Ovary (tissue), 1 donor: ENCODE measurements at regions not wholly inside any gene's neighbourhood (a gene's known extent, or its start where the extent isn't known, plus 50 kb on each side); places are given as distances from the start of the nearest gene placed in this dataset.

Source experiments
- EP300 ChIP-seq: sonication (generic); formaldehyde crosslinking; IDR thresholded peaks from one replicate; pipeline ENCODE4 v1.6.1; 2017; ENCODE audit warnings: antibody characterized with exemption
- POLR2A ChIP-seq: fragments of 450-650 bp; IDR thresholded peaks from one replicate; pipeline ENCODE4 v1.6.1; 2017; ENCODE audit warnings: antibody characterized with exemption, mild to moderate bottlenecking, moderate library complexity

DNA sequence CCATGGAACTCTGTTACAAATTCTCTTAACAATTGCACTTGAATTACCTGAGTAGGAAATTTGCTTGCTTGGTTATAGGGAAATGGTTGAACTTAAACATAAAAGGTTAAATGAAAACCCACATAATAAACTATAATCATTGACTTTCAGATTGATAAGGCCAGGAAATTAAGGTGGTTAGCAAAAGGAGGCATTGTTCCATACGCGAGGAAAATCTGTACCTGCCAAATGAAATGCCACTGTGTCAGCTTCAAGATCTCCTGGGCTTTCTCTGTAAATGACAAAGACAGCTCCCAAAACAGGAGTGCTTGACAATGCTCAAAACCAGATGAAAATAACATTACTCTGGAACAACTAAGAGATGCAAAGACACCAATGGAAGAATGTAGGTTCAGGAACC, 125.5 kb upstream of the KLF3 start:
- TF ChIP-seq POLR2A, result no peak
- no peak for TF ChIP-seq EP300
